A549 (cell line): ENCODE measurements at regions not wholly inside any gene's neighbourhood (a gene's known extent, or its start where the extent isn't known, plus 50 kb on each side); places are given as distances from the start of the nearest gene placed in this dataset.

ENCODE experiments used
- ATAC-seq, 2 experiments: fragments of 200-7000 bp in 1 of 2; fragments of >200 bp in 1 of 2; cut with Nextera tagmentation in 1 of 2; cut with Tn5 transposase in 1 of 2; 3 replicates each; pipeline versions ENCODE4 v1.8.0 to v1.9.1; 2018 to 2020; ENCODE audit warnings: mild to moderate bottlenecking in 1 of 2, moderate library complexity in 1 of 2
- CTCF ChIA-PET: fragments of 300-600 bp; sonication (Branson Sonifier 250); formaldehyde crosslinking; extraction: SDS; loops from one replicate; lab custom pipeline; 2021; ENCODE audit warnings: antibody characterized with exemption, inconsistent platforms; lab: Yijun Ruan, JAX
- POLR2A ChIA-PET: fragments of 350-600 bp; formaldehyde crosslinking; extraction: SDS; loops from one replicate; lab custom pipeline; 2021; ENCODE audit warnings: antibody characterized with exemption, inconsistent platforms; lab: Yijun Ruan, JAX
- DNase-seq, 2 experiments: peaks; one replicate each; pipeline versions ENCODE4 v3.0.0 to v3.0.0-alpha.2; 2011 to 2016; ENCODE audit warnings: low read depth in 1 of 2, low spot score in 1 of 2
- FAIRE-seq: peaks from 2 replicates; lab custom pipeline; 2011; peaks lifted over from hg19 to GRCh38; lab: Jason Lieb, UNC
- H3K27ac ChIP-seq, 2 experiments: fragments of >200 bp; sonication (Bioruptor Twin); formaldehyde crosslinking; 3 replicates each; pipeline ENCODE4 v1.5.1; 2016 to 2017
- H3K4me1 ChIP-seq: fragments of >200 bp; sonication (Bioruptor Twin); formaldehyde crosslinking; 3 replicates; pipeline ENCODE4 v1.6.1; 2016
- H3K4me2 ChIP-seq: fragments of >200 bp; sonication (Bioruptor Twin); formaldehyde crosslinking; 3 replicates; pipeline ENCODE4 v1.6.1; 2016
- H3K4me3 ChIP-seq: fragments of >200 bp; sonication (Bioruptor Twin); formaldehyde crosslinking; 3 replicates; pipeline ENCODE4 v1.5.1; 2016
- H3K9me3 ChIP-seq: fragments of >200 bp; sonication (Bioruptor Twin); formaldehyde crosslinking; 3 replicates; pipeline ENCODE4 v1.6.1; 2016
- BCL3 ChIP-seq: fragments of >200 bp; sonication (Bioruptor Twin); formaldehyde crosslinking; IDR thresholded peaks from 3 replicates; pipeline ENCODE4 v1.6.1; 2016
- BHLHE40 ChIP-seq: IDR thresholded peaks from 2 replicates; pipeline ENCODE4 v1.6.1; 2012; ENCODE audit warnings: low read depth, low read length, inconsistent platforms
- CHD2 ChIP-seq: fragments of 150-350 bp; IDR thresholded peaks from 2 replicates; pipeline ENCODE4 v1.6.1; 2014; ENCODE audit warnings: low read length; ENCODE audit not compliant: partially characterized antibody
- FOSL2 ChIP-seq, 2 experiments: fragments of 450-650 bp in 1 of 2; fragments of >200 bp in 1 of 2; sonication (Bioruptor Twin) in 1 of 2; formaldehyde crosslinking; IDR thresholded peaks; 2 replicates each; pipeline versions ENCODE4 v1.5.0 to v1.6.1; 2016 to 2020; ENCODE audit warnings: mild to moderate bottlenecking in 1 of 2, moderate library complexity in 1 of 2
- HDAC2 ChIP-seq: fragments of 200-600 bp; sonication (generic); IDR thresholded peaks from 2 replicates; pipeline ENCODE4 v1.6.1; 2016
- HEYL ChIP-seq: fragments of 250-450 bp; sonication (Bioruptor Pico); IDR thresholded peaks from 2 replicates; pipeline ENCODE4 v1.8.0; 2021; ENCODE audit warnings: mild to moderate bottlenecking, moderate library complexity
- HOXA7 ChIP-seq: fragments of 250-450 bp; sonication (Bioruptor Pico); IDR thresholded peaks from 2 replicates; pipeline ENCODE4 v1.5.0; 2020; ENCODE audit warnings: mild to moderate bottlenecking, moderate library complexity
- JUNB ChIP-seq: fragments of >200 bp; sonication (Bioruptor Twin); formaldehyde crosslinking; IDR thresholded peaks from 2 replicates; pipeline ENCODE4 v1.6.1; 2016
- KDM5A ChIP-seq: fragments of 200-600 bp; sonication (generic); IDR thresholded peaks from 2 replicates; pipeline ENCODE4 v1.6.1; 2016; ENCODE audit warnings: antibody characterized with exemption, mild to moderate bottlenecking
- MAX ChIP-seq: IDR thresholded peaks from 2 replicates; pipeline ENCODE4 v1.6.1; 2012
- MAZ ChIP-seq: fragments of 150-350 bp; IDR thresholded peaks from 2 replicates; pipeline ENCODE4 v1.6.1; 2014; ENCODE audit warnings: antibody characterized with exemption, low read depth, low read length, borderline replicate concordance
- MYC ChIP-seq: IDR thresholded peaks from 2 replicates; pipeline ENCODE4 v1.6.1; 2012; ENCODE audit warnings: mild to moderate bottlenecking, inconsistent platforms, low read length, improper control_type of control experiment, borderline replicate concordance
- NPAS2 ChIP-seq: fragments of 250-450 bp; sonication (Bioruptor Pico); IDR thresholded peaks from 2 replicates; pipeline ENCODE4 v1.8.0; 2022; ENCODE audit warnings: mild to moderate bottlenecking, moderate library complexity, borderline replicate concordance
- NR3C1 ChIP-seq: fragments of >200 bp; sonication (Bioruptor Twin); formaldehyde crosslinking; IDR thresholded peaks from 3 replicates; pipeline ENCODE4 v1.6.1; 2017
- RAD21 ChIP-seq, 2 experiments: fragments of >200 bp in 1 of 2; sonication (Bioruptor Twin) in 1 of 2; formaldehyde crosslinking in 1 of 2; IDR thresholded peaks in 1 of 2; conservative IDR thresholded peaks in 1 of 2; 2 replicates in 1 of 2; 3 replicates in 1 of 2; pipeline ENCODE4 v1.6.1; 2012 to 2018; ENCODE audit warnings: inconsistent platforms in 1 of 2
- RCOR1 ChIP-seq: fragments of 150-350 bp; IDR thresholded peaks from 2 replicates; pipeline ENCODE4 v1.6.1; 2014; ENCODE audit warnings: antibody characterized with exemption, low read length, low read depth
- RFX5 ChIP-seq: fragments of 450-650 bp; IDR thresholded peaks from 2 replicates; pipeline ENCODE4 v1.7.1; 2014; ENCODE audit warnings: antibody characterized with exemption, mild to moderate bottlenecking, moderate library complexity
- RNF2 ChIP-seq: fragments of 200-600 bp; sonication (generic); IDR thresholded peaks from 2 replicates; pipeline ENCODE4 v1.6.1; 2016; ENCODE audit warnings: low read depth, mild to moderate bottlenecking, antibody characterized with exemption, moderate library complexity, borderline replicate concordance
- TP53 ChIP-seq: fragments of 250-450 bp; sonication (Bioruptor Pico); IDR thresholded peaks from 2 replicates; pipeline ENCODE4 v1.5.0; 2021; ENCODE audit warnings: mild to moderate bottlenecking, moderate library complexity
- USF2 ChIP-seq: fragments of 450-650 bp; IDR thresholded peaks from 2 replicates; pipeline ENCODE4 v1.6.1; 2014; ENCODE audit warnings: antibody characterized with exemption
- ZC3H11A ChIP-seq: fragments of 450-650 bp; IDR thresholded peaks from 2 replicates; pipeline ENCODE4 v1.6.1; 2014; ENCODE audit warnings: antibody characterized with exemption, mild to moderate bottlenecking
- ZFP36 ChIP-seq: fragments of 450-650 bp; IDR thresholded peaks from 2 replicates; pipeline ENCODE4 v1.6.1; 2014; ENCODE audit warnings: borderline replicate concordance; ENCODE audit not compliant: partially characterized antibody
- WGBS: methylation state at CpG from one replicate; pipeline ENCODE4 v1.1.6; 2017; ENCODE audit errors: missing lambda C conversion rate; 5-methylcytosine and 5-hydroxymethylcytosine counted together

- ChIA-PET CTCF (interaction anchor here (2.0 kb wide), 2 partner anchors 9 to 14 kb away, joined by 5 to 7 read pairs; no protein-coding TSS in a partner anchor), POLR2A (interaction anchor here (0.5 kb wide), 1 partner anchor 10 kb away, joined by 3 read pairs; no protein-coding TSS in a partner anchor)
- no peak for DNase-seq
- TF ChIP-seq RNF2 (no peak), NPAS2 (CRISPR knock-in tag) (no peak), TP53 (CRISPR knock-in tag) (no peak), RCOR1 (no peak), CHD2 (no peak), HEYL (CRISPR knock-in tag) (no peak), HOXA7 (CRISPR knock-in tag) (no peak)
- no peaks in the 10 kb centered on the region for H3K9me3 ChIP-seq
- H3K4me1 ChIP-seq = peaks cover 39% of the 10 kb centered on the region
- peak overlapping the region in 1 of 2 experiments; percentile 76; a peak in 3 of 6 replicates for H3K27ac ChIP-seq
- no peak overlapping the region for H3K4me2 ChIP-seq
- no peak for ATAC-seq
- H3K4me3 ChIP-seq = no peak overlapping the region
- WGBS = 87% methylated on average over 17 of the region's 17 CpGs
- no peak for FAIRE-seq
Measured at GRCh38 chr14:101466456-101467180, 94.7 kb upstream of the DIO3 start.

GRCh38 chr14:101467181-101467926, 93.9 kb upstream of the DIO3 start:
- POLR2A ChIA-PET = no interaction called here
- CTCF ChIA-PET = interaction anchor here (0.9 to 2.0 kb wide), 4 partner anchors 9 to 617 kb away, joined by 3 to 7 read pairs (median 5); no protein-coding TSS in a partner anchor
- no peak for DNase-seq
- no peak for FAIRE-seq
- H3K4me3 ChIP-seq = no peak overlapping the region
- 0 out of 6 replicates have a peak overlapping the region, but pooled peaks of 1 of the 2 experiments have one; percentile 1 for H3K27ac ChIP-seq
- H3K4me2 ChIP-seq = no peak overlapping the region
- ATAC-seq = no peak
- H3K4me1 ChIP-seq = peaks cover 39% of the 10 kb centered on the region
- no peaks in the 10 kb centered on the region for H3K9me3 ChIP-seq
- TF ChIP-seq RFX5 = no peak
- TF ChIP-seq FOSL2 (IDR thresholded peaks at IDR 0.05) = no peak
- TF ChIP-seq FOSL2 (CRISPR knock-in tag; IDR thresholded peaks at IDR 0.05) = no peak
- TF ChIP-seq TP53 (CRISPR knock-in tag) = no peak
- TF ChIP-seq MYC = no peak
- TF ChIP-seq JUNB = no peak
- TF ChIP-seq USF2 = no peak
- no peak for TF ChIP-seq ZC3H11A
- TF ChIP-seq MAZ = no peak
- TF ChIP-seq NR3C1 = no peak
- TF ChIP-seq KDM5A = no peak
- TF ChIP-seq RAD21 (conservative IDR thresholded peaks at IDR 0.05 in 1 of 2, IDR thresholded peaks at IDR 0.05 in 1 of 2) = no peak
- TF ChIP-seq HDAC2 = no peak
- no peak for TF ChIP-seq BCL3
- no peak for TF ChIP-seq ZFP36
- no peak for TF ChIP-seq MAX
- TF ChIP-seq BHLHE40 = no peak
- WGBS = 96% methylated on average over 13 of the region's 13 CpGs
